Retinal pigment epithelial cell (primary cell): ENCODE measurements at regions not wholly inside any gene's neighbourhood (a gene's known extent, or its start where the extent isn't known, plus 50 kb on each side); places are given as distances from the start of the nearest gene placed in this dataset.
A peak's percentile ranks its signal among the peaks of the same experiment; 100 is the strongest.

Experiments used
- DNase-seq: peaks from one replicate; pipeline ENCODE4 v3.0.0-alpha.2; 2010; ENCODE audit warnings: low read depth
- H3K4me3 ChIP-seq: 2 replicates; pipeline ENCODE4 v1.5.1; 2011; ENCODE audit warnings: mild to moderate bottlenecking, low read length, control low read depth, moderate library complexity
- CTCF ChIP-seq: conservative IDR thresholded peaks from 2 replicates; pipeline ENCODE4 v1.5.1; 2011; ENCODE audit warnings: low read depth, low read length, control low read depth, inconsistent platforms

- no peak for DNase-seq
- H3K4me3 ChIP-seq: no peak overlapping the region
- TF ChIP-seq CTCF: no peak
Measured at GRCh38 chr5:93184041-93184440, 397.0 kb downstream of the NR2F1-AS1 start.

- H3K4me3 ChIP-seq: no peak overlapping the region
- no peak for TF ChIP-seq CTCF
- no peak for DNase-seq
Measured at GRCh38 chr5:93179466-93179865, 401.6 kb downstream of the NR2F1-AS1 start.

- no peak for DNase-seq
Measured at GRCh38 chr5:93174930-93175329, 406.1 kb downstream of the NR2F1-AS1 start.

GRCh38 chr5:93165559-93165958, 415.5 kb downstream of the NR2F1-AS1 start:
- TF ChIP-seq CTCF: no peak
- no peak for DNase-seq
- H3K4me3 ChIP-seq: no peak overlapping the region

More at GRCh38 chr5:93174930-93175329, 406.1 kb downstream of the NR2F1-AS1 start:
- H3K4me3 ChIP-seq: no peak overlapping the region
- TF ChIP-seq CTCF: no peak

- DNase-seq: peak; percentile 64
- H3K4me3 ChIP-seq: no peak overlapping the region
- TF ChIP-seq CTCF: no peak
Measured at GRCh38 chr5:93164690-93165089, 416.3 kb downstream of the NR2F1-AS1 start.

GRCh38 chr5:93163010-93163663, 417.9 kb downstream of the NR2F1-AS1 start:
- H3K4me3 ChIP-seq: no peak overlapping the region
- TF ChIP-seq CTCF: no peak
- peak; percentile 71 for DNase-seq
